ENCODE measurements at regions not wholly inside any gene's neighbourhood (a gene's known extent, or its start where the extent isn't known, plus 50 kb on each side); places are given as distances from the start of the nearest gene placed in this dataset.

DNA sequence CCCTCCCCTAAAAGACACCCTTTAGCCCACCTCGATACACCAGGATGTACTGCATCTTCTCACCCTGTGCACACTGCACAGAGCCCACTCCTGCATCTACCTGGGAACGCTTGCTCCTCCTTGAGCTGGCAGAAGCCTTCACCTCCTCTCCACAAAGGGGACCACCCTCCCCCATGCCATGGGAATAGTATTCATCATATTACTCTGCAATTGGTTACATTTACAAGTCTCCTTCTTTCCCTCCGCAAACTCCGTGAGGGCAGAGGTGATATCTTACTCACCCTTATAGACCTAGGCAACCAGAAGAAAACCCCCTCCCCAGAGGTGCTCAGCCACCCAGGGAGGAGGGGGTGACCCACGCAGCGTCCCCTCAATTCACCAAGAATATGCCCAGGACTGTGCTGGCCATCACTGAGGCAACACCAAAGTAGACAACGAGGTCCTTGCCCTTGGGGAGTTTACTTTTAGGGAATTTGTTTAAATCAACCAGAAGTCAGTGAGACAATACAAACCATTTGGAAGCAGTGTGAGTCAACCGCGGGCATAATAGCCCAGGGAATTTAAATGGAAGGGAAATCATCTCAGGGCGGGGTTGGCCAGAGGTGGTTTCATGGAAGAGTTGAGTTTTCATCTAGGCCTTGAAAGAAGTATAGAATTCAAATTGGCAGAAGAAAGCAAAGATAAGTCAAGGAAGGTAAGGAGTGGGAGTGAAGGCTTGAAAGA, 214.5 kb downstream of the BARX2 start:
- H3K79me2 ChIP-seq (ENCODE audit: low read depth) = no peaks in the 10 kb centered on the region
- H3K27me3 Mint-ChIP-seq (ENCODE audit: insufficient read depth, low read depth) = peaks cover 2% of the 10 kb centered on the region
- H3K4me1 ChIP-seq = peaks cover 12% of the 10 kb centered on the region
- no peaks in the 10 kb centered on the region for H3K27me3 ChIP-seq
- no peak overlapping the region for H3K27ac ChIP-seq
- no peaks in the 10 kb centered on the region for H3K36me3 Mint-ChIP-seq
- DNase-seq (ENCODE audit: low spot score) = no peak
- no peaks in the 10 kb centered on the region for H3K4me1 Mint-ChIP-seq
- no peaks in the 10 kb centered on the region for H3K9me3 ChIP-seq (ENCODE audit: low read depth)
- no peak for TF ChIP-seq EZH2phosphoT487 (IDR thresholded peaks at IDR 0.05)
- TF ChIP-seq, protein P1, sequence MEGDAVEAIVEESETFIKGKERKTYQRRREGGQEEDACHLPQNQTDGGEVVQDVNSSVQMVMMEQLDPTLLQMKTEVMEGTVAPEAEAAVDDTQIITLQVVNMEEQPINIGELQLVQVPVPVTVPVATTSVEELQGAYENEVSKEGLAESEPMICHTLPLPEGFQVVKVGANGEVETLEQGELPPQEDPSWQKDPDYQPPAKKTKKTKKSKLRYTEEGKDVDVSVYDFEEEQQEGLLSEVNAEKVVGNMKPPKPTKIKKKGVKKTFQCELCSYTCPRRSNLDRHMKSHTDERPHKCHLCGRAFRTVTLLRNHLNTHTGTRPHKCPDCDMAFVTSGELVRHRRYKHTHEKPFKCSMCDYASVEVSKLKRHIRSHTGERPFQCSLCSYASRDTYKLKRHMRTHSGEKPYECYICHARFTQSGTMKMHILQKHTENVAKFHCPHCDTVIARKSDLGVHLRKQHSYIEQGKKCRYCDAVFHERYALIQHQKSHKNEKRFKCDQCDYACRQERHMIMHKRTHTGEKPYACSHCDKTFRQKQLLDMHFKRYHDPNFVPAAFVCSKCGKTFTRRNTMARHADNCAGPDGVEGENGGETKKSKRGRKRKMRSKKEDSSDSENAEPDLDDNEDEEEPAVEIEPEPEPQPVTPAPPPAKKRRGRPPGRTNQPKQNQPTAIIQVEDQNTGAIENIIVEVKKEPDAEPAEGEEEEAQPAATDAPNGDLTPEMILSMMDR (IDR thresholded peaks at IDR 0.05) = no peak
- no peak for TF ChIP-seq EZH2 (IDR thresholded peaks at IDR 0.05)
- H3K27ac Mint-ChIP-seq = no peak overlapping the region
- H3K9ac ChIP-seq = no peak overlapping the region
- H3K36me3 ChIP-seq = no peaks in the 10 kb centered on the region
- H3F3A ChIP-seq (ENCODE audit: low read depth) = peaks cover 5% of the 10 kb centered on the region
- H2AFZ ChIP-seq (replicated peaks) = no peak overlapping the region
- H3K4me3 ChIP-seq = no peak overlapping the region
- no peaks in the 10 kb centered on the region for H4K20me1 ChIP-seq (ENCODE audit: low read depth)
- H3K4me3 Mint-ChIP-seq = no peak overlapping the region
- peaks cover 3% of the 10 kb centered on the region for H3K9me3 Mint-ChIP-seq
- no peak overlapping the region for H3K4me2 ChIP-seq

- no peaks in the 10 kb centered on the region for H3K9me3 ChIP-seq (ENCODE audit: low read depth)
- DNase-seq (ENCODE audit: low spot score) = no peak
- no peaks in the 10 kb centered on the region for H4K20me1 ChIP-seq (ENCODE audit: low read depth)
- Mint-ChIP-seq H3K4me3 (no peak overlapping the region), H3K4me1 (no peaks in the 10 kb centered on the region), H3K27me3 (ENCODE audit: insufficient read depth, low read depth) (peaks cover 5% of the 10 kb centered on the region), H3K9me3 (peaks cover 3% of the 10 kb centered on the region), H3K27ac (no peak overlapping the region), H3K36me3 (no peaks in the 10 kb centered on the region)
- H3K79me2 ChIP-seq (ENCODE audit: low read depth) = no peaks in the 10 kb centered on the region
- peaks cover 12% of the 10 kb centered on the region for H3K4me1 ChIP-seq
- H2AFZ ChIP-seq (replicated peaks) = no peak overlapping the region
- H3F3A ChIP-seq (ENCODE audit: low read depth) = peaks cover 5% of the 10 kb centered on the region
- no peak overlapping the region for H3K4me3 ChIP-seq
- no peak overlapping the region for H3K27ac ChIP-seq
- no peaks in the 10 kb centered on the region for H3K36me3 ChIP-seq
- H3K27me3 ChIP-seq = no peaks in the 10 kb centered on the region
- H3K4me2 ChIP-seq = no peak overlapping the region
- no peak overlapping the region for H3K9ac ChIP-seq
- TF ChIP-seq EZH2phosphoT487 (IDR thresholded peaks at IDR 0.05) (no peak), EZH2 (IDR thresholded peaks at IDR 0.05) (no peak)
- TF ChIP-seq, protein P1 (IDR thresholded peaks at IDR 0.05) = no peak
These were observed 215.3 kb downstream of the BARX2 start for GRCh38 chr11:129590753-129591475.

GRCh38 chr11:129591527-129591926, 215.9 kb downstream of the BARX2 start:
- H3K27me3 ChIP-seq = no peaks in the 10 kb centered on the region
- no peak overlapping the region for H3K4me3 Mint-ChIP-seq

More at GRCh38 chr11:129591527-129591926, 215.9 kb downstream of the BARX2 start:
- peaks cover 12% of the 10 kb centered on the region for H3K4me1 ChIP-seq
- no peak overlapping the region for H3K27ac Mint-ChIP-seq
- no peaks in the 10 kb centered on the region for H3K79me2 ChIP-seq (ENCODE audit: low read depth)
- no peak overlapping the region for H3K27ac ChIP-seq
- DNase-seq (ENCODE audit: low spot score) = no peak
- no peak overlapping the region for H3K9ac ChIP-seq
- H3K4me2 ChIP-seq = no peak overlapping the region
- no peak for TF ChIP-seq EZH2phosphoT487 (IDR thresholded peaks at IDR 0.05)
- TF ChIP-seq, protein P1 (IDR thresholded peaks at IDR 0.05) = no peak
- TF ChIP-seq EZH2 (IDR thresholded peaks at IDR 0.05) = no peak
- no peaks in the 10 kb centered on the region for H3K36me3 ChIP-seq
- H3K4me1 Mint-ChIP-seq = no peaks in the 10 kb centered on the region
- peaks cover 3% of the 10 kb centered on the region for H3K9me3 Mint-ChIP-seq
- no peak overlapping the region for H3K4me3 ChIP-seq
- peaks cover 5% of the 10 kb centered on the region for H3K27me3 Mint-ChIP-seq (ENCODE audit: insufficient read depth, low read depth)
- no peaks in the 10 kb centered on the region for H3K36me3 Mint-ChIP-seq
- H2AFZ ChIP-seq (replicated peaks) = no peak overlapping the region
- no peaks in the 10 kb centered on the region for H3K9me3 ChIP-seq (ENCODE audit: low read depth)
- no peaks in the 10 kb centered on the region for H4K20me1 ChIP-seq (ENCODE audit: low read depth)
- peaks cover 5% of the 10 kb centered on the region for H3F3A ChIP-seq (ENCODE audit: low read depth)

Measured in neural progenitor cell (in vitro differentiated cells).